AG09309 (cell line): ENCODE measurements at regions not wholly inside any gene's neighbourhood (a gene's known extent, or its start where the extent isn't known, plus 50 kb on each side); places are given as distances from the start of the nearest gene placed in this dataset.

ENCODE experiments used
- DNase-seq: peaks from one replicate; pipeline ENCODE4 v3.0.0-alpha.2; 2010; ENCODE audit warnings: low read depth
- H3K4me3 ChIP-seq: 2 replicates; pipeline ENCODE4 v1.5.1; 2011; ENCODE audit warnings: mild to moderate bottlenecking, low read depth, low read length, moderate library complexity; ENCODE audit not compliant: control insufficient read depth
- CTCF ChIP-seq: IDR thresholded peaks from 2 replicates; pipeline ENCODE4 v1.5.1; 2011; ENCODE audit warnings: mild to moderate bottlenecking, low read depth, low read length, inconsistent platforms; ENCODE audit not compliant: insufficient read depth, control insufficient read depth; ENCODE audit errors: missing control alignments

- H3K4me3 ChIP-seq, result no peak overlapping the region
- no peak for TF ChIP-seq CTCF
- no peak for DNase-seq
Observed at GRCh38 chr2:14722904-14723570, 90.5 kb downstream of the LRATD1 start.

GRCh38 chr2:14723684-14724083 lies 91.2 kb downstream of the LRATD1 start:
- no peak for DNase-seq
- no peak for TF ChIP-seq CTCF
- no peak overlapping the region for H3K4me3 ChIP-seq

- no peak overlapping the region for H3K4me3 ChIP-seq
- DNase-seq, result no peak
- no peak for TF ChIP-seq CTCF
Observed at GRCh38 chr2:14735696-14736095, 103.2 kb downstream of the LRATD1 start.

GRCh38 chr2:14737201-14737600 lies 104.7 kb downstream of the LRATD1 start:
- no peak for TF ChIP-seq CTCF
- no peak for DNase-seq
- H3K4me3 ChIP-seq, result no peak overlapping the region

- DNase-seq, result no peak
- no peak for TF ChIP-seq CTCF
Observed at GRCh38 chr2:14743861-14744260, 111.3 kb downstream of the LRATD1 start.

GRCh38 chr2:14745288-14746076 lies 113.0 kb downstream of the LRATD1 start:
- no peak for DNase-seq
- no peak for TF ChIP-seq CTCF
- no peak overlapping the region for H3K4me3 ChIP-seq

More at GRCh38 chr2:14743861-14744260, 111.3 kb downstream of the LRATD1 start:
- H3K4me3 ChIP-seq, result no peak overlapping the region

- TF ChIP-seq CTCF, result no peak
- no peak for DNase-seq
- H3K4me3 ChIP-seq, result no peak overlapping the region
Observed at GRCh38 chr2:14746133-14746532, 113.6 kb downstream of the LRATD1 start.
